Esophagus (tissue), 2 donors: ENCODE measurements at regions not wholly inside any gene's neighbourhood (a gene's known extent, or its start where the extent isn't known, plus 50 kb on each side); places are given as distances from the start of the nearest gene placed in this dataset.

Source experiments
- H3K27ac ChIP-seq, 2 donors: one replicate each; pipeline ENCODE4 v1.5.1; 2013; ENCODE audit warnings: low read depth in 2 of 2, mild to moderate bottlenecking in 2 of 2, inconsistent platforms in 1 of 2, low read length in 1 of 2, moderate library complexity in 1 of 2
- H3K27me3 ChIP-seq, 2 donors: one replicate each; pipeline ENCODE4 v1.6.1; 2013; ENCODE audit warnings: low read length in 2 of 2, control low read depth in 1 of 2, mild to moderate bottlenecking in 1 of 2; ENCODE audit not compliant: insufficient read depth in 2 of 2, control insufficient read depth in 1 of 2
- H3K36me3 ChIP-seq, 2 donors: one replicate each; pipeline ENCODE4 v1.6.1; 2013; ENCODE audit warnings: low read length in 1 of 2; ENCODE audit not compliant: control insufficient read depth in 2 of 2, insufficient read depth in 2 of 2
- H3K4me1 ChIP-seq, 2 donors: one replicate each; pipeline ENCODE4 v1.6.1; 2013; ENCODE audit warnings: low read length in 1 of 2; ENCODE audit not compliant: control insufficient read depth in 2 of 2, insufficient read depth in 2 of 2
- H3K4me3 ChIP-seq, 2 donors: one replicate each; pipeline ENCODE4 v1.5.1; 2013; ENCODE audit warnings: low read length in 2 of 2, mild to moderate bottlenecking in 2 of 2, low read depth in 1 of 2, moderate library complexity in 1 of 2
- H3K9me3 ChIP-seq, 2 donors: one replicate each; pipeline ENCODE4 v1.6.1; 2013; ENCODE audit warnings: mild to moderate bottlenecking in 2 of 2, low read depth in 1 of 2, low read length in 1 of 2, moderate library complexity in 1 of 2; ENCODE audit not compliant: control insufficient read depth in 2 of 2, insufficient read depth in 1 of 2
- whole genome bisulfite sequencing, 2 donors: extraction: QIAGEN DNeasy Blood & Tissue Kit; methylation state at CpG; one replicate each; pipeline ENCODE4 v1.1.7; 2013; 5-methylcytosine and 5-hydroxymethylcytosine counted together
- donor health status: healthy with polysubstance abuse.
- donor health status: Bipolar disorder and iron deficiency.

GRCh38 chr22:46083383-46084350 is 66.7 kb upstream of the PPARA start:
- no peak overlapping the region for H3K4me3 ChIP-seq

GRCh38 chr22:46084376-46084775 is 66.0 kb upstream of the PPARA start:
- Histone ChIP-seq H3K27me3 (no peaks in the 10 kb centered on the region), H3K4me1 (peaks cover 9 to 56% of the 10 kb centered on the region in 2 donors), H3K9me3 (no peaks in the 10 kb centered on the region), H3K27ac (peak overlapping the region; percentile 97 to 98), H3K36me3 (peaks cover 0 to 30% of the 10 kb centered on the region in 2 donors), H3K4me3 (peak overlapping the region; percentile 22)
- 48 to 77% methylated on average over 14 of the region's 14 CpGs for WGBS, 2 donors

More at GRCh38 chr22:46083383-46084350, 66.7 kb upstream of the PPARA start:
- Histone ChIP-seq H3K27me3 (no peaks in the 10 kb centered on the region), H3K36me3 (peaks cover 0 to 29% of the 10 kb centered on the region in 2 donors), H3K27ac (peak overlapping the region; percentile 97 to 98), H3K9me3 (no peaks in the 10 kb centered on the region), H3K4me1 (peaks cover 15 to 55% of the 10 kb centered on the region in 2 donors)
- 45 to 58% methylated on average over 24 of the region's 24 CpGs for WGBS, 2 donors

GRCh38 chr22:46084943-46085827 is 65.1 kb upstream of the PPARA start:
- Histone ChIP-seq H3K4me1 (peaks cover 8 to 55% of the 10 kb centered on the region in 2 donors), H3K4me3 (peak overlapping the region; percentile 22), H3K27me3 (no peaks in the 10 kb centered on the region), H3K36me3 (peaks cover 0 to 32% of the 10 kb centered on the region in 2 donors), H3K27ac (peak overlapping the region; percentile 97 to 98), H3K9me3 (no peaks in the 10 kb centered on the region)
- 29 to 47% methylated on average over 35 of the region's 35 CpGs for WGBS, 2 donors

DNA sequence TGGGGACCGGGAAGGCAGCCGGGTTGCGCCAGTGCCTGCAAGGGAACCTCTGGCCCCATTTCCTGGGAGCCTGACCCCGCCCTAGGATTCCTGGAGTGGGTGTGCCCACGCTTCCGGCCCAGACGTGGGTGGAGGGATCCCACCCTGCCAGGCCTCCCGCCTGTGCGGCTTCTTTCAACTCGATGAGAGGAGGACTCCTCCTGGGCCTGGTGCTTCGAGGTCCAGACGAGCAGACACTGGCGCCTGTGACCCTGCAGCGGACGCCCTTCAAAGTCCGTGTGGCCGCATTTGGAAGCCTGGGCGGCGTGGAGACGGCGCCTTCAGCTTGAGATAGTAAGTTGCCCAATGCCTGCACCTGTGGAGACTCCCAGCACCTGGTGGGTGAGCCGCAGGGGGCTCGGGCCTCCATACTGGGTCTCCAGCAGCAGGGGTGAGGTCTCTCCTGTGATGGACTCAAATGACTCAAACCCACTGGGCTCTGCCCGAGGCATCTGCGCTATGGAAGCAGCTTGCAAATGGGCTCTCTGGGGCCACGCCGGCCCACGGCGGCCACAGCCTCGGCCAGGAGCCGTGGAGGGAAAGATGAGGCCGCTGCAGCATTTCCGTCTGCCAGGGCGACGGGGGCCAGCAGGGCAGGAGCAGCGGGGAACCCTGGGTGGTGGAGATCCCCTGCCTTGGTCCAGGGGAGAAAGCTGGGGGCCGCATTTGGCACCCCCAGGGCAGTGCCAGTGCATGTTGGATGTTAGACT is 64.3 kb upstream of the PPARA start:
- WGBS, 2 donors = 36 to 44% methylated on average over 36 to 37 of the region's 37 CpGs
- H3K4me3 ChIP-seq = peak overlapping the region; percentile 25 to 29
- H3K27ac ChIP-seq = peak overlapping the region; percentile 97 to 98
- H3K4me1 ChIP-seq = peaks cover 13 to 63% of the 10 kb centered on the region in 2 donors
- no peaks in the 10 kb centered on the region for H3K9me3 ChIP-seq
- peaks cover 0 to 38% of the 10 kb centered on the region in 2 donors for H3K36me3 ChIP-seq
- no peaks in the 10 kb centered on the region for H3K27me3 ChIP-seq

DNA sequence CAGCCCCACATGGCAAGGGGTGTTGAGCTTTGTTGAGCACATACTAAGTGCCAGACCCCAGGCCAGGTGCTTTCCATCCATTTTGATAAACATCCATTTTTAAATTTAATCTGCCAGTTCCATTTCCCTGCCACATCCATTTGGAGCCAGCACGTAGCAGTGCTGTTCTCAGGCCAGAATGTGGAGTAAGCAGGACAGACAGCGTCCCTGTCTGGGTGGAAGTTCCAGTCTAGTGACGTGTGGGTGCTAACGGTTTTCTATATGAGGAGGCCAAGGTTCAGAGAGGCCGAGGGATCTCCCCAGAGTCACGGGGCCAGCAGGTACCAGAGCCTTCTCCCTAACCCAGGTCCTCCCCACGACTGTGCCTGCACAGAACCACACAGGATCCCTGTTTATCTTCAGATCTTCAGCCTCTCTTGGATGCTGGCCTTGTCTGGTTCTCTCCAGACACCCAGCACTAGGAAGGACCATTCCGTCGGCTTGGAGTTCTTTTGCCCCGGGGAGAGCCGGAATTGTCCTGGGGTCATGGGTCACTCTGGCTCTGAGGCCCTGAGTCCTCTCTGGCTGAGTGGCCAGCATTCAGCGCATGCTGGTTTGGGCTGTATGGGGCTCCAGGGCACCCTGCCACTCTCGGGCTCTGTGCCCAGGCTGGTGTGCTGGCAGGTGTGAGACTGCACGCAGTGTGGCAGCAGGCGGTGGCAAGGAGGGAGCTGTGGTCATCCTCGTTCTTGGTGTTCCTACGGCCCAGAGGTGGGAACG is 63.6 kb upstream of the PPARA start:
- 31 to 42% methylated on average over 18 of the region's 18 CpGs for WGBS, 2 donors
- peaks cover 0 to 45% of the 10 kb centered on the region in 2 donors for H3K36me3 ChIP-seq
- peaks cover 13 to 69% of the 10 kb centered on the region in 2 donors for H3K4me1 ChIP-seq
- H3K27ac ChIP-seq = peak overlapping the region; percentile 97 to 98
- H3K9me3 ChIP-seq = no peaks in the 10 kb centered on the region
- H3K4me3 ChIP-seq = peak overlapping the region; percentile 14 to 29
- no peaks in the 10 kb centered on the region for H3K27me3 ChIP-seq

DNA sequence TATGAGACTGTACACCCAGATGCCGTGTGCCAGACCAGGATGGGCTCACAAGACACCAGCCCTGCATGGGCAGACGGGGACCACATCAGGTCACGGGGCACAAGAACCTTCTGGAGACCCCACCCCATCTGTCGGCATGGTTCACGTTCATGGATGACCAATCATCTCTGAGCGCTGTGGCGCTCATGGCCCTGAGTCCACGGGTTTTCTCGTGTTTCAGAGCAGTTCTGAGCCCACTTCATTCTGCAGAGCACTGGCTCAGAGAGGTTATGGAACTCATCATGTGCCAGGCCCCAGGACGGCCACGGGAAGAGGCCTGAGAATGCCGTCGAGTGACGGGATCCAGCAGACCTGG is 63.0 kb upstream of the PPARA start:
- H3K27me3 ChIP-seq = no peaks in the 10 kb centered on the region
- peaks cover 13 to 73% of the 10 kb centered on the region in 2 donors for H3K4me1 ChIP-seq
- 42 to 43% methylated on average over 14 of the region's 14 CpGs for WGBS, 2 donors
- H3K27ac ChIP-seq = peak overlapping the region; percentile 97 to 98
- no peaks in the 10 kb centered on the region for H3K9me3 ChIP-seq
- peak overlapping the region in 1 of 2 donors; percentile 29 for H3K4me3 ChIP-seq
- H3K36me3 ChIP-seq = peaks cover 0 to 51% of the 10 kb centered on the region in 2 donors

GRCh38 chr22:46087816-46088277 is 62.5 kb upstream of the PPARA start:
- Histone ChIP-seq H3K4me1 (peaks cover 15 to 75% of the 10 kb centered on the region in 2 donors), H3K27ac (peak overlapping the region; percentile 97 to 98), H3K4me3 (peak overlapping the region; percentile 26 to 29), H3K27me3 (no peaks in the 10 kb centered on the region), H3K36me3 (peaks cover 0 to 53% of the 10 kb centered on the region in 2 donors), H3K9me3 (no peaks in the 10 kb centered on the region)
- WGBS, 2 donors = 16 to 22% methylated on average over 21 to 22 of the region's 22 CpGs

DNA sequence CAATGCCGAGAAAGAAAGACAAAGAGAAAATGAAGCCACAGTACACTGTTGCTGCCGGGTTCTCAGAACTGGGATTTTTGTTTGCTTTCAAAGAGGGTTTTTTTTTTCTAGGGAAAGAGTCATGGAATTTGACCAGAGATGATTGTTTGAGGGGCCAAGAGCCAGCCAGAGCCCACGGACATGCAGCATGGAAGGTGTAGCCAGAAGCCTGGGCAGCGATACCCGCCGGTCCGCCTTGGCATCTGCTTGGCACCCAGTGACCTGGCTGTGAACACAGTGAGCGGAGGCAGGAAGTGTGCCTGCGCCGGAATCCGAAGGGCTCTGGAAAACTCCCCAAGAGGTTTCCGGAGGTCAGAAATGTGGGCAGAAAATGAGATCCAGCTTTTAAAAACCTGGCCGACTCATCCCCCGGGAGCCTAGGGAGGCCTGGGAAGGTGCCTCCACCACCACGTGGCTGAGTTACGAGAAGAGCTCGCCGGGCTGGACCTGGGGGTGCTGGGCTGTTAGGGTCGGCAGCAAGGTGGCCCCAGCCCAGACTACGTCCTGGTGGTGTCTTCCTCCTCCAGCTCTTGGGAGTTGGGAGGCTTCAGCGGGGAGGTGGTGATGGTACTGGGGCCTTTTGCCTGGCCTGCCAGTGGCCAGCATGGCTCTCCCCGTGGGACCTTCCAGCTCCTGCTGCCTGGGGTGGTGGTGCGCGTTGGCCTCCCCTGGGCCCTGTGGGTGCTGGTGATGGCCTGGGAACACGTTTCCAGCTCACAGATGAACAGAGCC is 61.6 kb upstream of the PPARA start:
- H3K9me3 ChIP-seq = no peaks in the 10 kb centered on the region
- H3K4me3 ChIP-seq = peak overlapping the region; percentile 10 to 29
- H3K27me3 ChIP-seq = no peaks in the 10 kb centered on the region
- 20 to 32% methylated on average over 25 of the region's 25 CpGs for WGBS, 2 donors
- peaks cover 17 to 77% of the 10 kb centered on the region in 2 donors for H3K4me1 ChIP-seq
- peak overlapping the region; percentile 97 to 98 for H3K27ac ChIP-seq
- peaks cover 0 to 60% of the 10 kb centered on the region in 2 donors for H3K36me3 ChIP-seq
